ENCODE measurements at regions not wholly inside any gene's neighbourhood (a gene's known extent, or its start where the extent isn't known, plus 50 kb on each side); places are given as distances from the start of the nearest gene placed in this dataset.

- Histone ChIP-seq H3K36me3 (no peaks in the 10 kb centered on the region), H3K27ac (no peak overlapping the region), H3K4me3 (no peak overlapping the region), H3K27me3 (no peaks in the 10 kb centered on the region), H3K9me3 (no peaks in the 10 kb centered on the region), H3K4me1 (no peaks in the 10 kb centered on the region)
- intact Hi-C loops (cut with DNase I), result no loop called here
- no peak for DNase-seq (ENCODE audit: extremely low spot score in 2 of 2)
- TF ChIP-seq POLR2A (IDR thresholded peaks at IDR 0.05), result no peak
- TF ChIP-seq, protein P1, sequence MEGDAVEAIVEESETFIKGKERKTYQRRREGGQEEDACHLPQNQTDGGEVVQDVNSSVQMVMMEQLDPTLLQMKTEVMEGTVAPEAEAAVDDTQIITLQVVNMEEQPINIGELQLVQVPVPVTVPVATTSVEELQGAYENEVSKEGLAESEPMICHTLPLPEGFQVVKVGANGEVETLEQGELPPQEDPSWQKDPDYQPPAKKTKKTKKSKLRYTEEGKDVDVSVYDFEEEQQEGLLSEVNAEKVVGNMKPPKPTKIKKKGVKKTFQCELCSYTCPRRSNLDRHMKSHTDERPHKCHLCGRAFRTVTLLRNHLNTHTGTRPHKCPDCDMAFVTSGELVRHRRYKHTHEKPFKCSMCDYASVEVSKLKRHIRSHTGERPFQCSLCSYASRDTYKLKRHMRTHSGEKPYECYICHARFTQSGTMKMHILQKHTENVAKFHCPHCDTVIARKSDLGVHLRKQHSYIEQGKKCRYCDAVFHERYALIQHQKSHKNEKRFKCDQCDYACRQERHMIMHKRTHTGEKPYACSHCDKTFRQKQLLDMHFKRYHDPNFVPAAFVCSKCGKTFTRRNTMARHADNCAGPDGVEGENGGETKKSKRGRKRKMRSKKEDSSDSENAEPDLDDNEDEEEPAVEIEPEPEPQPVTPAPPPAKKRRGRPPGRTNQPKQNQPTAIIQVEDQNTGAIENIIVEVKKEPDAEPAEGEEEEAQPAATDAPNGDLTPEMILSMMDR (IDR thresholded peaks at IDR 0.05), result no peak
Measured at GRCh38 chr13:104868806-104869205, 1666.7 kb downstream of the EFNB2 start.

DNA sequence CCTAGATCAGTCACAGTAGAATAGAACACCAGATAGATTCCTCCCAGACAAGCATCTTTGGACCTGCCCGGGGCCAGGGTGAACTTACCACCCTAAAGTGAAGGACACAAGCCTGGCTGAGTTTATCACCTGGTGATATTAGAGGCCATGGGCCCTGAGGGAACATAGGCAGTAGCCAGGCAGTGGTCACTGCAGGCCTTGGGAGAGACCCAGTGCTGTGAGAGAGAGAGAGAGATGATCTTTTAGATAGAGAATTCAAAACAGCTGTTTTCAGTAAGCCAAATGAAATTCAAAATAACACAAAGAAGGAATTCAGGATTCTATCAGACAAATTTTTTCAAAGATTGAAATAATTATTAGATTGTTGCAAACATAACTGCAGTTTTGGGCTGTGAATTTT is 1679.9 kb downstream of the EFNB2 start:
- Histone ChIP-seq H3K27ac (no peak overlapping the region), H3K4me1 (no peaks in the 10 kb centered on the region), H3K4me3 (no peak overlapping the region), H3K27me3 (no peaks in the 10 kb centered on the region), H3K36me3 (no peaks in the 10 kb centered on the region), H3K9me3 (no peaks in the 10 kb centered on the region)
- no peak for DNase-seq (ENCODE audit: extremely low spot score in 2 of 2)
- TF ChIP-seq, protein P1 (IDR thresholded peaks at IDR 0.05), result no peak
- TF ChIP-seq POLR2A (IDR thresholded peaks at IDR 0.05), result no peak
- TF ChIP-seq POLR2AphosphoS5 (IDR thresholded peaks at IDR 0.05; ENCODE audit: insufficient read depth in 1 of 2, low read depth in 1 of 2), result no peak
- intact Hi-C loops (cut with DNase I), result no loop called here

GRCh38 chr13:104854698-104855097 is 1680.8 kb downstream of the EFNB2 start:
- H3K27ac ChIP-seq, result no peak overlapping the region

GRCh38 chr13:104854007-104854406 is 1681.5 kb downstream of the EFNB2 start:
- no peak for DNase-seq (ENCODE audit: extremely low spot score in 2 of 2)
- no peaks in the 10 kb centered on the region for H3K27me3 ChIP-seq
- intact Hi-C loops (cut with DNase I), result no loop called here
- no peaks in the 10 kb centered on the region for H3K9me3 ChIP-seq
- no peaks in the 10 kb centered on the region for H3K36me3 ChIP-seq
- TF ChIP-seq POLR2AphosphoS5 (IDR thresholded peaks at IDR 0.05; ENCODE audit: insufficient read depth in 1 of 2, low read depth in 1 of 2), result no peak
- H3K4me3 ChIP-seq, result no peak overlapping the region
- H3K27ac ChIP-seq, result no peak overlapping the region
- no peaks in the 10 kb centered on the region for H3K4me1 ChIP-seq

More at GRCh38 chr13:104854698-104855097, 1680.8 kb downstream of the EFNB2 start:
- intact Hi-C loops (cut with DNase I), result no loop called here
- H3K4me3 ChIP-seq, result no peak overlapping the region
- no peak for TF ChIP-seq POLR2AphosphoS5 (IDR thresholded peaks at IDR 0.05; ENCODE audit: insufficient read depth in 1 of 2, low read depth in 1 of 2)
- no peak for TF ChIP-seq POLR2A (IDR thresholded peaks at IDR 0.05)
- TF ChIP-seq, protein P1 (IDR thresholded peaks at IDR 0.05), result no peak
- no peaks in the 10 kb centered on the region for H3K27me3 ChIP-seq
- H3K4me1 ChIP-seq, result no peaks in the 10 kb centered on the region
- DNase-seq (ENCODE audit: extremely low spot score in 2 of 2), result no peak
- no peaks in the 10 kb centered on the region for H3K9me3 ChIP-seq
- H3K36me3 ChIP-seq, result no peaks in the 10 kb centered on the region

GRCh38 chr13:104847922-104848321 is 1687.5 kb downstream of the EFNB2 start:
- no peaks in the 10 kb centered on the region for H3K27me3 ChIP-seq
- intact Hi-C loops (cut with DNase I), result no loop called here

GRCh38 chr13:104843401-104843800 is 1692.1 kb downstream of the EFNB2 start:
- H3K27ac ChIP-seq, result no peak overlapping the region
- H3K4me1 ChIP-seq, result no peaks in the 10 kb centered on the region
- no peaks in the 10 kb centered on the region for H3K27me3 ChIP-seq
- H3K4me3 ChIP-seq, result no peak overlapping the region
- intact Hi-C loops (cut with DNase I), result no loop called here
- no peaks in the 10 kb centered on the region for H3K9me3 ChIP-seq
- DNase-seq (ENCODE audit: extremely low spot score in 2 of 2), result no peak
- TF ChIP-seq POLR2A (IDR thresholded peaks at IDR 0.05) (no peak), POLR2AphosphoS5 (IDR thresholded peaks at IDR 0.05; ENCODE audit: insufficient read depth in 1 of 2, low read depth in 1 of 2) (no peak)
- TF ChIP-seq, protein P1 (IDR thresholded peaks at IDR 0.05), result no peak
- H3K36me3 ChIP-seq, result no peaks in the 10 kb centered on the region

More at GRCh38 chr13:104847922-104848321, 1687.5 kb downstream of the EFNB2 start:
- Histone ChIP-seq H3K36me3 (no peaks in the 10 kb centered on the region), H3K4me3 (no peak overlapping the region), H3K4me1 (no peaks in the 10 kb centered on the region), H3K27ac (no peak overlapping the region), H3K9me3 (no peaks in the 10 kb centered on the region)
- no peak for TF ChIP-seq POLR2AphosphoS5 (IDR thresholded peaks at IDR 0.05; ENCODE audit: insufficient read depth in 1 of 2, low read depth in 1 of 2)
- no peak for TF ChIP-seq POLR2A (IDR thresholded peaks at IDR 0.05)
- no peak for DNase-seq (ENCODE audit: extremely low spot score in 2 of 2)

All from vagina (tissue), 2 donors.